Activated T-cell treated with anti-CD3 and anti-CD28 coated beads, Interleukin-2, amount 50 U/mL, for 72 hours (primary cell): ENCODE measurements at regions not wholly inside any gene's neighbourhood (a gene's known extent, or its start where the extent isn't known, plus 50 kb on each side); places are given as distances from the start of the nearest gene placed in this dataset.
"Not testable (repeated sequence)": the region's sequence is repeated elsewhere in the genome, so short reads cannot be mapped to it uniquely, and the experiment has no call there.

Experiments used
- ATAC-seq, 2 donors: fragments of 150-1000 bp; cut with Tn5 transposase; replicated peaks in 1 of 2; 2 replicates each; pipeline ENCODE4 v1.10.0; 2021; ENCODE audit warnings: moderate library complexity in 2 of 2, mild to moderate bottlenecking in 1 of 2
- DNase-seq, 2 donors: peaks; one replicate each; pipeline ENCODE4 v3.0.0; 2021 to 2022; ENCODE audit warnings: mixed read lengths in 1 of 2
- H3K27ac Mint-ChIP-seq: one replicate; pipeline ENCODE4 v1.8.0; 2022; ENCODE audit warnings: mild to moderate bottlenecking, moderate library complexity, mixed read lengths
- H3K27me3 Mint-ChIP-seq: one replicate; pipeline ENCODE4 v1.8.0; 2022; ENCODE audit warnings: low read depth, mixed read lengths
- H3K36me3 Mint-ChIP-seq, 2 donors: one replicate each; pipeline ENCODE4 v1.8.0; 2022; ENCODE audit warnings: mixed read lengths in 2 of 2, mild to moderate bottlenecking in 1 of 2; ENCODE audit not compliant: insufficient read depth in 2 of 2
- H3K4me1 Mint-ChIP-seq: one replicate; pipeline ENCODE4 v1.8.0; 2022; ENCODE audit warnings: low read depth, mixed read lengths
- H3K4me3 Mint-ChIP-seq, 2 donors: one replicate each; pipeline ENCODE4 v1.8.0; 2022; ENCODE audit warnings: mild to moderate bottlenecking in 2 of 2, mixed read lengths in 2 of 2, moderate library complexity in 2 of 2
- H3K9me3 Mint-ChIP-seq, 2 donors: one replicate each; pipeline ENCODE4 v1.8.0; 2022; ENCODE audit warnings: mixed read lengths in 2 of 2

GRCh38 chr15:92801774-92802464 is 98.2 kb upstream of the CHD2 start:
- Mint-ChIP-seq H3K9me3 (peaks cover 0 to 1% of the 10 kb centered on the region in 2 donors), H3K4me3 (no peak overlapping the region), H3K27ac (no peak overlapping the region), H3K27me3 (no peaks in the 10 kb centered on the region), H3K36me3 (peaks cover 2 to 3% of the 10 kb centered on the region in 2 donors), H3K4me1 (peaks cover 44% of the 10 kb centered on the region)
- DNase-seq (no peak), ATAC-seq (no peak)

GRCh38 chr15:92803536-92803851 is 96.6 kb upstream of the CHD2 start:
- H3K4me1 Mint-ChIP-seq: peaks cover 50% of the 10 kb centered on the region
- peaks cover 0 to 1% of the 10 kb centered on the region in 2 donors for H3K9me3 Mint-ChIP-seq
- peak overlapping the region; percentile 33 for H3K27ac Mint-ChIP-seq
- ATAC-seq (no peak), DNase-seq (no peak)
- peak overlapping the region; percentile 20 to 71 for H3K4me3 Mint-ChIP-seq
- no peaks in the 10 kb centered on the region for H3K27me3 Mint-ChIP-seq
- peaks cover 3 to 4% of the 10 kb centered on the region in 2 donors for H3K36me3 Mint-ChIP-seq

- Mint-ChIP-seq H3K9me3 (peaks cover 0 to 1% of the 10 kb centered on the region in 2 donors), H3K4me1 (peaks cover 50% of the 10 kb centered on the region), H3K27me3 (no peaks in the 10 kb centered on the region), H3K27ac (peak overlapping the region; percentile 33), H3K36me3 (peaks cover 3 to 4% of the 10 kb centered on the region in 2 donors), H3K4me3 (peak overlapping the region; percentile 20 to 71)
- DNase-seq (peak; percentile 80 to 83), ATAC-seq (peak; percentile 85 to 86)
Observed at GRCh38 chr15:92803852-92804609, 96.1 kb upstream of the CHD2 start.

GRCh38 chr15:92804610-92804936 is 95.6 kb upstream of the CHD2 start:
- Mint-ChIP-seq H3K4me3 (peak overlapping the region in 1 of 2 donors; percentile 20), H3K4me1 (peaks cover 50% of the 10 kb centered on the region), H3K27ac (peak overlapping the region; percentile 33)
- not testable (repeated sequence) for DNase-seq, ATAC-seq, H3K36me3 Mint-ChIP-seq, H3K9me3 Mint-ChIP-seq, H3K27me3 Mint-ChIP-seq

- Mint-ChIP-seq H3K4me1 (peaks cover 56% of the 10 kb centered on the region), H3K36me3 (peaks cover 3 to 4% of the 10 kb centered on the region in 2 donors), H3K4me3 (no peak overlapping the region), H3K27ac (peak overlapping the region; percentile 80), H3K9me3 (peaks cover 0 to 1% of the 10 kb centered on the region in 2 donors), H3K27me3 (no peaks in the 10 kb centered on the region)
- no peak for ATAC-seq
- DNase-seq: no peak
Observed at GRCh38 chr15:92805080-92805690, 94.9 kb upstream of the CHD2 start.

- peak overlapping the region; percentile 59 to 60 for H3K4me3 Mint-ChIP-seq
- DNase-seq, H3K9me3 Mint-ChIP-seq, H3K36me3 Mint-ChIP-seq, ATAC-seq, H3K27me3 Mint-ChIP-seq: not testable (repeated sequence)
- peak overlapping the region; percentile 4 for H3K27ac Mint-ChIP-seq
- H3K4me1 Mint-ChIP-seq: peaks cover 61% of the 10 kb centered on the region
Observed at GRCh38 chr15:92806171-92806570, 94.0 kb upstream of the CHD2 start.

GRCh38 chr15:92806763-92807162 is 93.4 kb upstream of the CHD2 start:
- no peak overlapping the region for H3K27ac Mint-ChIP-seq
- peaks cover 61% of the 10 kb centered on the region for H3K4me1 Mint-ChIP-seq
- no peak for DNase-seq
- H3K27me3 Mint-ChIP-seq: no peaks in the 10 kb centered on the region
- H3K9me3 Mint-ChIP-seq: peaks cover 0 to 1% of the 10 kb centered on the region in 2 donors
- ATAC-seq: no peak
- peaks cover 2 to 4% of the 10 kb centered on the region in 2 donors for H3K36me3 Mint-ChIP-seq
- no peak overlapping the region for H3K4me3 Mint-ChIP-seq

GRCh38 chr15:92807971-92808571 is 92.1 kb upstream of the CHD2 start:
- peaks cover 0 to 1% of the 10 kb centered on the region in 2 donors for H3K9me3 Mint-ChIP-seq
- no peaks in the 10 kb centered on the region for H3K27me3 Mint-ChIP-seq
- H3K4me3 Mint-ChIP-seq: peak overlapping the region; percentile 88 to 89
- H3K27ac Mint-ChIP-seq: peak overlapping the region; percentile 91
- ATAC-seq: no peak
- H3K4me1 Mint-ChIP-seq: peaks cover 63% of the 10 kb centered on the region
- H3K36me3 Mint-ChIP-seq: peaks cover 2 to 4% of the 10 kb centered on the region in 2 donors
- no peak for DNase-seq

GRCh38 chr15:92808598-92809063 is 91.5 kb upstream of the CHD2 start:
- H3K27me3 Mint-ChIP-seq: no peaks in the 10 kb centered on the region
- ATAC-seq: peak in 1 of 2 donors; percentile 9
- H3K4me1 Mint-ChIP-seq: peaks cover 63% of the 10 kb centered on the region
- H3K9me3 Mint-ChIP-seq: peaks cover 0 to 1% of the 10 kb centered on the region in 2 donors
- H3K36me3 Mint-ChIP-seq: peaks cover 2 to 4% of the 10 kb centered on the region in 2 donors
- H3K4me3 Mint-ChIP-seq: peak overlapping the region; percentile 88 to 89
- no peak for DNase-seq
- H3K27ac Mint-ChIP-seq: peak overlapping the region; percentile 98

- Mint-ChIP-seq H3K36me3 (peaks cover 2 to 4% of the 10 kb centered on the region in 2 donors), H3K4me1 (peaks cover 62% of the 10 kb centered on the region), H3K27me3 (no peaks in the 10 kb centered on the region), H3K4me3 (peak overlapping the region; percentile 88 to 89), H3K9me3 (peaks cover 0 to 1% of the 10 kb centered on the region in 2 donors), H3K27ac (peak overlapping the region; percentile 98)
- DNase-seq: peak; percentile 99 to 100
- ATAC-seq: peak; percentile 86 to 90
Observed at GRCh38 chr15:92809064-92809879, 90.9 kb upstream of the CHD2 start.

- Mint-ChIP-seq H3K36me3 (peaks cover 2 to 4% of the 10 kb centered on the region in 2 donors), H3K4me1 (peaks cover 56% of the 10 kb centered on the region), H3K4me3 (peak overlapping the region; percentile 88 to 89), H3K27me3 (no peaks in the 10 kb centered on the region), H3K27ac (peak overlapping the region; percentile 98), H3K9me3 (peaks cover 0 to 1% of the 10 kb centered on the region in 2 donors)
- ATAC-seq: no peak
- peak in 1 of 2 donors; percentile 38 for DNase-seq
Observed at GRCh38 chr15:92809880-92810361, 90.2 kb upstream of the CHD2 start.
